ENCODE measurements at regions not wholly inside any gene's neighbourhood (a gene's known extent, or its start where the extent isn't known, plus 50 kb on each side); places are given as distances from the start of the nearest gene placed in this dataset.

DNA sequence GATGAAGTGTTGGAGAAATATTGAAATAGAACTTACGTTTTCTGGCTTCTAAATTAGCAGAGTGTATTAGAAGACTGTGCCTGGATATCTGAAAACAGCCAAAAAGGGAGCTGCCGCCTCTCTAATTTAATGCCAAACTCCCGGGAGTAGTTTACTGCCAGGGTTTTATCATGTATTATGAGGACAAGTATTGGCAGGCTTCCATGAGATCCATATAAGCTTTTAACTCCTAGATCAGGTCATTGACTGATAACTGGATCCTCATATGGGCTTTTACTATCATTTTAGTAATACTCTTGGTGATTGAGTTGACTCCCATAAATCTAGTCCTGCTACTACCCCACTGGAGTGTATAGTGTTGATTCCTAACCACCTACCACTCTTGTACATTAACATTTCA lies 178.4 kb upstream of the CXADR start:
- H3K9me3 ChIP-seq (ENCODE audit: control insufficient read depth in 2 of 3, insufficient read depth in 1 of 3, low read length in 3 of 3), result no peaks in the 10 kb centered on the region
- no peak for FAIRE-seq

DNA sequence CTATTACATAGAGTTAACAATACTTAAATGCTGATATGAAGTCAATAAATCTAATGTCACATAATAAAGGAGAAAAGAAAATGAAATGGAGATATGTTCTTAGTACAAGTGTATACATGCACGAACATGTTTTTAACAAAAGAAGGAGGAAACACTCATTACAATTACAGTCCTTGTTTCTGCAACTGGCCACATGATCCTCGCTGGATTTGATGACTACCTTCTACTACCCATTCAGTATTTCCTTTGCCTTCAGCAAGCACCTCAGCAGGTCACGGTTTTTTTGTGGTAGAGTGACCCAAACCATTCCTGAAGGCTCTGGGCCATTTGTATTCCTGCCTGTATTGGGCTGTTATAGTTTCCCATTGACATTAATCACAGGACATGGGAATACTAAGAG lies 172.8 kb upstream of the CXADR start:
- intact Hi-C loops (cut with DNase I), result no loop called here
- Histone ChIP-seq H3K4me3 (ENCODE audit: low read length in 3 of 3) (no peak overlapping the region), H3K36me3 (ENCODE audit: control insufficient read depth in 2 of 3, insufficient read depth in 3 of 3, low read length in 3 of 3) (no peaks in the 10 kb centered on the region), H3K9me3 (ENCODE audit: control insufficient read depth in 2 of 3, insufficient read depth in 1 of 3, low read length in 3 of 3) (peaks cover 0 to 4% (median 0%) of the 10 kb centered on the region in 3 donors), H3K27ac (ENCODE audit: low read depth in 2 of 2, low read length in 2 of 2) (no peak overlapping the region), H3K4me1 (ENCODE audit: control insufficient read depth in 2 of 3, insufficient read depth in 2 of 3, low read depth in 1 of 3, low read length in 3 of 3) (no peaks in the 10 kb centered on the region), H3K27me3 (ENCODE audit: control insufficient read depth, insufficient read depth, low read length) (no peaks in the 10 kb centered on the region), H3K9ac (ENCODE audit: low read length in 3 of 3) (no peak overlapping the region)
- TF ChIP-seq, protein P1, sequence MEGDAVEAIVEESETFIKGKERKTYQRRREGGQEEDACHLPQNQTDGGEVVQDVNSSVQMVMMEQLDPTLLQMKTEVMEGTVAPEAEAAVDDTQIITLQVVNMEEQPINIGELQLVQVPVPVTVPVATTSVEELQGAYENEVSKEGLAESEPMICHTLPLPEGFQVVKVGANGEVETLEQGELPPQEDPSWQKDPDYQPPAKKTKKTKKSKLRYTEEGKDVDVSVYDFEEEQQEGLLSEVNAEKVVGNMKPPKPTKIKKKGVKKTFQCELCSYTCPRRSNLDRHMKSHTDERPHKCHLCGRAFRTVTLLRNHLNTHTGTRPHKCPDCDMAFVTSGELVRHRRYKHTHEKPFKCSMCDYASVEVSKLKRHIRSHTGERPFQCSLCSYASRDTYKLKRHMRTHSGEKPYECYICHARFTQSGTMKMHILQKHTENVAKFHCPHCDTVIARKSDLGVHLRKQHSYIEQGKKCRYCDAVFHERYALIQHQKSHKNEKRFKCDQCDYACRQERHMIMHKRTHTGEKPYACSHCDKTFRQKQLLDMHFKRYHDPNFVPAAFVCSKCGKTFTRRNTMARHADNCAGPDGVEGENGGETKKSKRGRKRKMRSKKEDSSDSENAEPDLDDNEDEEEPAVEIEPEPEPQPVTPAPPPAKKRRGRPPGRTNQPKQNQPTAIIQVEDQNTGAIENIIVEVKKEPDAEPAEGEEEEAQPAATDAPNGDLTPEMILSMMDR (IDR thresholded peaks at IDR 0.05; ENCODE audit: borderline replicate concordance, extremely low read depth, insufficient read depth), result no peak
- no peak for FAIRE-seq
- no peak for DNase-seq

More for the DNA sequence above, 178.4 kb upstream of the CXADR start:
- no peaks in the 10 kb centered on the region for H3K36me3 ChIP-seq (ENCODE audit: control insufficient read depth in 2 of 3, insufficient read depth in 3 of 3, low read length in 3 of 3)
- H3K27me3 ChIP-seq (ENCODE audit: control insufficient read depth, insufficient read depth, low read length), result no peaks in the 10 kb centered on the region
- intact Hi-C loops (cut with DNase I), result no loop called here
- TF ChIP-seq, protein P1 (IDR thresholded peaks at IDR 0.05; ENCODE audit: borderline replicate concordance, extremely low read depth, insufficient read depth), result no peak
- no peak overlapping the region for H3K27ac ChIP-seq (ENCODE audit: low read depth in 2 of 2, low read length in 2 of 2)
- DNase-seq, result no peak
- no peak overlapping the region for H3K9ac ChIP-seq (ENCODE audit: low read length in 3 of 3)
- no peaks in the 10 kb centered on the region for H3K4me1 ChIP-seq (ENCODE audit: control insufficient read depth in 2 of 3, insufficient read depth in 2 of 3, low read depth in 1 of 3, low read length in 3 of 3)
- no peak overlapping the region for H3K4me3 ChIP-seq (ENCODE audit: low read length in 3 of 3)

- DNase-seq (peak in 2 of 5 donors; percentile 50 to 51), FAIRE-seq (no peak)
- peaks cover 0 to 4% (median 0%) of the 10 kb centered on the region in 3 donors for H3K9me3 ChIP-seq (ENCODE audit: control insufficient read depth in 2 of 3, insufficient read depth in 1 of 3, low read length in 3 of 3)
- no peaks in the 10 kb centered on the region for H3K27me3 ChIP-seq (ENCODE audit: control insufficient read depth, insufficient read depth, low read length)
- H3K27ac ChIP-seq (ENCODE audit: low read depth in 2 of 2, low read length in 2 of 2), result no peak overlapping the region
- H3K4me1 ChIP-seq (ENCODE audit: control insufficient read depth in 2 of 3, insufficient read depth in 2 of 3, low read depth in 1 of 3, low read length in 3 of 3), result no peaks in the 10 kb centered on the region
- no peaks in the 10 kb centered on the region for H3K36me3 ChIP-seq (ENCODE audit: control insufficient read depth in 2 of 3, insufficient read depth in 3 of 3, low read length in 3 of 3)
- H3K4me3 ChIP-seq (ENCODE audit: low read length in 3 of 3), result no peak overlapping the region
- intact Hi-C loops (cut with DNase I), result no loop called here
- TF ChIP-seq, protein P1 (IDR thresholded peaks at IDR 0.05; ENCODE audit: borderline replicate concordance, extremely low read depth, insufficient read depth), result no peak
- no peak overlapping the region for H3K9ac ChIP-seq (ENCODE audit: low read length in 3 of 3)
Measured at GRCh38 chr21:17343055-17343454, 169.8 kb upstream of the CXADR start.

GRCh38 chr21:17348357-17348756 lies 164.5 kb upstream of the CXADR start:
- H3K9me3 ChIP-seq (ENCODE audit: control insufficient read depth in 2 of 3, insufficient read depth in 1 of 3, low read length in 3 of 3), result peaks cover 0 to 3% (median 0%) of the 10 kb centered on the region in 3 donors
- intact Hi-C loops (cut with DNase I), result no loop called here
- H3K9ac ChIP-seq (ENCODE audit: low read length in 3 of 3), result no peak overlapping the region
- no peak overlapping the region for H3K27ac ChIP-seq (ENCODE audit: low read depth in 2 of 2, low read length in 2 of 2)
- no peaks in the 10 kb centered on the region for H3K27me3 ChIP-seq (ENCODE audit: control insufficient read depth, insufficient read depth, low read length)
- FAIRE-seq (no peak), DNase-seq (no peak)
- no peaks in the 10 kb centered on the region for H3K4me1 ChIP-seq (ENCODE audit: control insufficient read depth in 2 of 3, insufficient read depth in 2 of 3, low read depth in 1 of 3, low read length in 3 of 3)
- TF ChIP-seq, protein P1 (IDR thresholded peaks at IDR 0.05; ENCODE audit: borderline replicate concordance, extremely low read depth, insufficient read depth), result no peak
- no peak overlapping the region for H3K4me3 ChIP-seq (ENCODE audit: low read length in 3 of 3)
- H3K36me3 ChIP-seq (ENCODE audit: control insufficient read depth in 2 of 3, insufficient read depth in 3 of 3, low read length in 3 of 3), result no peaks in the 10 kb centered on the region
